Right atrium auricular region (tissue), 2 donors: ENCODE measurements at regions not wholly inside any gene's neighbourhood (a gene's known extent, or its start where the extent isn't known, plus 50 kb on each side); places are given as distances from the start of the nearest gene placed in this dataset.

Experiments
- DNase-seq: peaks from one replicate; pipeline ENCODE4 v3.0.0-alpha.2; 2019; ENCODE audit warnings: low spot score
- H3K27ac ChIP-seq, 2 donors: fragments of 200-600 bp; sonication (generic); 1 replicate in 1 of 2; 2 replicates in 1 of 2; pipeline ENCODE4 v1.5.1; 2016 to 2019
- H3K27me3 ChIP-seq, 2 donors: fragments of 200-600 bp; sonication (generic); one replicate each; pipeline versions ENCODE4 v1.5.1 to v1.6.0; 2017 to 2019
- H3K36me3 ChIP-seq: fragments of 200-600 bp; sonication (generic); one replicate; pipeline ENCODE4 v1.5.1; 2016
- H3K4me1 ChIP-seq, 2 donors: fragments of 200-600 bp; sonication (generic); one replicate each; pipeline versions ENCODE4 v1.5.1 to v1.6.0; 2017 to 2019
- H3K4me3 ChIP-seq, 2 donors: fragments of 200-600 bp; sonication (generic); 1 replicate in 1 of 2; 2 replicates in 1 of 2; pipeline ENCODE4 v1.5.1; 2017 to 2019; ENCODE audit warnings: mild to moderate bottlenecking in 1 of 2, moderate library complexity in 1 of 2
- H3K9me3 ChIP-seq, 2 donors: fragments of 200-600 bp; sonication (generic); one replicate each; pipeline ENCODE4 v1.5.1; 2019
- TF ChIP-seq, protein P1 (sequence below), 2 donors: fragments of 200-600 bp; sonication (generic); IDR thresholded peaks; one replicate each; pipeline ENCODE4 v1.5.1; 2019; ENCODE audit warnings: antibody characterized with exemption in 2 of 2

DNA sequence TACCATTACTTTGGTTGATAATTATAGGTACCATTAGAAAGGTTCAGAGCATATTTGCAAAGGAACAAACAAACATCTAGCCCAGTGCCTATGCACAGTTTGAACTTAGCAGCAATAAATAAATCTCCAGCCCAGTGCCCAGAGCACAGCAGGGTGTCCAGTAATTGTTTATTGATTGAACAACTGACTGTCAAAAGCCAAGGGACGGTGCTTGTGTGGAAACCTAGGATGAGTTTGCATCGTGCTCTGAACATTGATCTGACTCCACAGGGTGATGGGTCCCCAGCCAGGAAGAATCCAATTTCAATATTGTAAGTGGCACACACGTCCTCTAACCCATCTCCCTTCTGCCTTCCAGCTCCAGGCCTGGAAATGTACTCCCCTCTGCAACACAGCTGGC, 625.5 kb upstream of the C16orf82 start:
- H3K4me1 ChIP-seq, result no peaks in the 10 kb centered on the region
- H3K4me3 ChIP-seq, result no peak overlapping the region
- DNase-seq, result no peak
- no peaks in the 10 kb centered on the region for H3K36me3 ChIP-seq
- H3K27me3 ChIP-seq, result no peaks in the 10 kb centered on the region
- H3K9me3 ChIP-seq, result no peaks in the 10 kb centered on the region
- no peak overlapping the region for H3K27ac ChIP-seq
- TF ChIP-seq, protein P1, sequence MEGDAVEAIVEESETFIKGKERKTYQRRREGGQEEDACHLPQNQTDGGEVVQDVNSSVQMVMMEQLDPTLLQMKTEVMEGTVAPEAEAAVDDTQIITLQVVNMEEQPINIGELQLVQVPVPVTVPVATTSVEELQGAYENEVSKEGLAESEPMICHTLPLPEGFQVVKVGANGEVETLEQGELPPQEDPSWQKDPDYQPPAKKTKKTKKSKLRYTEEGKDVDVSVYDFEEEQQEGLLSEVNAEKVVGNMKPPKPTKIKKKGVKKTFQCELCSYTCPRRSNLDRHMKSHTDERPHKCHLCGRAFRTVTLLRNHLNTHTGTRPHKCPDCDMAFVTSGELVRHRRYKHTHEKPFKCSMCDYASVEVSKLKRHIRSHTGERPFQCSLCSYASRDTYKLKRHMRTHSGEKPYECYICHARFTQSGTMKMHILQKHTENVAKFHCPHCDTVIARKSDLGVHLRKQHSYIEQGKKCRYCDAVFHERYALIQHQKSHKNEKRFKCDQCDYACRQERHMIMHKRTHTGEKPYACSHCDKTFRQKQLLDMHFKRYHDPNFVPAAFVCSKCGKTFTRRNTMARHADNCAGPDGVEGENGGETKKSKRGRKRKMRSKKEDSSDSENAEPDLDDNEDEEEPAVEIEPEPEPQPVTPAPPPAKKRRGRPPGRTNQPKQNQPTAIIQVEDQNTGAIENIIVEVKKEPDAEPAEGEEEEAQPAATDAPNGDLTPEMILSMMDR (IDR thresholded peaks at IDR 0.05), result no peak

DNA sequence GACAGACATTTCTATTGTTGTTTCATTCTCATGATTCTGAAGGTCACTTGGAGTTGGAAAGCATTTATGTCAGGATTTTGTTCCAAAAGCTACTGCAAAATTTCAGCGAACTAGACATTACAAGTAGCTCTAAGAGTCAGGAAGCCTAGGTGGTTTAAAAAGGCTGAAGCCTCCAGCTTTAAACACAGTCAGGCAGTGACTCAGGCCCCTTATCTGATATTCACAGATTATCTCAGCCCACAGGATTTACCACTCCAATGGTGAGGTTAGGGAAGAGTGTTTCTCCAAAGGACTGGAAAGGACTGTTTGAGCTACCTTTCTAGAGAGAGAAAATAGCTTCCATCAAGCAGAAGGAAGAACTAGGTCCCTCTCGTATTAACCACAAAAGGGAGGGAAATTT, 624.4 kb upstream of the C16orf82 start:
- no peak overlapping the region for H3K27ac ChIP-seq

DNA sequence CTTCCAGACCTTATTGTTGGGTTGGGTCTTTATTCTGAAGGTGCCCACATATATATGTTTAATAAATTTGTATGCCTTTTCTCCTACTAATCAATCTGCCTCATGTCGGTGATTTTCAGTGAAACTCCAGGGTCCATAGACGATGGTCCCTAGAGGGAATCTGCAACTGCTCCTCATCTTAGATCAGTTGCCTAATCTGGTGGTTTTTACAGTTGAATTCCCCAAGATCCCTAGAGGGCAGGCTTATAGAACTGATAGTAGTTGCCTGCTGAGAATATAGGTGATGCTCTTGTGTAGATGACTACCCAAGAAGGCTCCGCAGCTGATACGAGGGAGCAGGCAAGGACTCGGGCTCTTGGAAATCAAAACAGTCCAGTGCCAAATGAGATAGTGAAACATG, 619.2 kb upstream of the C16orf82 start:
- H3K27ac ChIP-seq, result no peak overlapping the region
- TF ChIP-seq, protein P1 (IDR thresholded peaks at IDR 0.05), result no peak
- no peaks in the 10 kb centered on the region for H3K4me1 ChIP-seq
- H3K27me3 ChIP-seq, result no peaks in the 10 kb centered on the region
- no peaks in the 10 kb centered on the region for H3K36me3 ChIP-seq
- H3K4me3 ChIP-seq, result no peak overlapping the region
- no peak for DNase-seq
- H3K9me3 ChIP-seq, result no peaks in the 10 kb centered on the region

More for the DNA sequence above, 624.4 kb upstream of the C16orf82 start:
- H3K36me3 ChIP-seq, result no peaks in the 10 kb centered on the region
- no peak overlapping the region for H3K4me3 ChIP-seq
- DNase-seq, result no peak
- H3K9me3 ChIP-seq, result no peaks in the 10 kb centered on the region
- TF ChIP-seq, protein P1 (IDR thresholded peaks at IDR 0.05), result no peak
- no peaks in the 10 kb centered on the region for H3K27me3 ChIP-seq
- no peaks in the 10 kb centered on the region for H3K4me1 ChIP-seq

DNA sequence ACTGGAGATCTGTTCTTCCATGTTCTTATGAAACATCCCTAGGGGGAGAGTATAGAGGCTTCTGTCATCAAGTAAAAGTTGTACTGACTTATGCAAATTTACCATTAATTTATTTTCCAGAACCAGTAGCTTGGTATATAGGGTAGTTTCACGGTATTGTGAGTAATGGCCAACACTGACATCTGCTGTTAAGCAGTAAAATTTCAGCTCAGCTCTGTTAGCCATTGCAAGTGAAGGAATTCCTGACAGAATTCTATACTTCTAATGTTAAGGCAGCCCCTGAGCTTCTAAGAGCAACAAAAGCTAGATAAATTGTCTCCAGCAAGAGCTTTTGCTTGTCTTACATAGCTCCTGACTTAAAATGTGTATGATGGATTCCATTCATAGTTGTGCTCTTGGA, 613.5 kb upstream of the C16orf82 start:
- Histone ChIP-seq H3K4me1 (no peaks in the 10 kb centered on the region), H3K4me3 (no peak overlapping the region), H3K9me3 (no peaks in the 10 kb centered on the region), H3K36me3 (no peaks in the 10 kb centered on the region), H3K27ac (no peak overlapping the region), H3K27me3 (no peaks in the 10 kb centered on the region)
- no peak for DNase-seq
- TF ChIP-seq, protein P1 (IDR thresholded peaks at IDR 0.05), result no peak

DNA sequence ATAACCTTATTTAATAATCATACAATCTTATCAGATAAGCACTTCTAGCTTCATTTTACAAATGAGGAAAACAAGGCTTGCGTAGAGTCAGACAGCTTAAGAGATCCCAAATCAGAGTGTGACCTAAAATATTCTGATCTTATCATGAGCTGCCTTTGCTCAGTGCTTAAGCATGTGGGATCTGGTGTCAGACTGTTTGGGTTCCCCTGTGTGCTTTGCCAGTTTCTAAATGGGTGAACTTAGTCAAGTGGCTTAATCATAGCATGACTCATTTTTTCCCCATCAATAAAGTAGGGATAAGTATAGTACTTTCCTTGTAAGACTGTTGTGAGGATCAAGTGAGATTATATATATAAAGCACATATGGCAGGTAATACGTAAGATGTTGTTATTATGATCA, 612.6 kb upstream of the C16orf82 start:
- TF ChIP-seq, protein P1 (IDR thresholded peaks at IDR 0.05), result no peak
- Histone ChIP-seq H3K4me3 (no peak overlapping the region), H3K9me3 (no peaks in the 10 kb centered on the region), H3K27ac (no peak overlapping the region), H3K27me3 (no peaks in the 10 kb centered on the region), H3K4me1 (no peaks in the 10 kb centered on the region), H3K36me3 (no peaks in the 10 kb centered on the region)
- no peak for DNase-seq

DNA sequence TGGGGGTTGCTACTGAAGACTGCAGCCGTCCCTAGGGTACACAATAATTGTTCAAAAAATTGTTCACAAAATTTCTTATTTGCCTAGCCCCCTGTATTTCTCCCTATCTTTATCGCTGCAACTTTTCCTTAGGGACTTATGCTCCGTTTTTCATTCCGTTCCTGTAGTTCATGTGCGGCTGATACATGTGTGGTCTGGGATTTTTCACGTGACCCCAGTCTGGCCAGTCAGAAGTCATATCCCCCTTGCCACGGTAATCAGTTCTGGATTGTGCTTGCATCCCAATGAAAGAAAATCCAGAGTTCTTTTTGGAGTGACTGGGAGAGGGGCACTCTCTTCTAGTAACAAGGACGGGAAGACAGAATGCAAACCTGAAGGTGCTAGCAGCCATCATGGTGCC, 610.7 kb upstream of the C16orf82 start:
- TF ChIP-seq, protein P1 (IDR thresholded peaks at IDR 0.05), result no peak
- Histone ChIP-seq H3K27me3 (no peaks in the 10 kb centered on the region), H3K9me3 (no peaks in the 10 kb centered on the region), H3K4me1 (no peaks in the 10 kb centered on the region), H3K4me3 (no peak overlapping the region), H3K27ac (no peak overlapping the region), H3K36me3 (no peaks in the 10 kb centered on the region)
- DNase-seq, result no peak
